ENCODE measurements at regions not wholly inside any gene's neighbourhood (a gene's known extent, or its start where the extent isn't known, plus 50 kb on each side); places are given as distances from the start of the nearest gene placed in this dataset.

- TF ChIP-seq, protein P1, sequence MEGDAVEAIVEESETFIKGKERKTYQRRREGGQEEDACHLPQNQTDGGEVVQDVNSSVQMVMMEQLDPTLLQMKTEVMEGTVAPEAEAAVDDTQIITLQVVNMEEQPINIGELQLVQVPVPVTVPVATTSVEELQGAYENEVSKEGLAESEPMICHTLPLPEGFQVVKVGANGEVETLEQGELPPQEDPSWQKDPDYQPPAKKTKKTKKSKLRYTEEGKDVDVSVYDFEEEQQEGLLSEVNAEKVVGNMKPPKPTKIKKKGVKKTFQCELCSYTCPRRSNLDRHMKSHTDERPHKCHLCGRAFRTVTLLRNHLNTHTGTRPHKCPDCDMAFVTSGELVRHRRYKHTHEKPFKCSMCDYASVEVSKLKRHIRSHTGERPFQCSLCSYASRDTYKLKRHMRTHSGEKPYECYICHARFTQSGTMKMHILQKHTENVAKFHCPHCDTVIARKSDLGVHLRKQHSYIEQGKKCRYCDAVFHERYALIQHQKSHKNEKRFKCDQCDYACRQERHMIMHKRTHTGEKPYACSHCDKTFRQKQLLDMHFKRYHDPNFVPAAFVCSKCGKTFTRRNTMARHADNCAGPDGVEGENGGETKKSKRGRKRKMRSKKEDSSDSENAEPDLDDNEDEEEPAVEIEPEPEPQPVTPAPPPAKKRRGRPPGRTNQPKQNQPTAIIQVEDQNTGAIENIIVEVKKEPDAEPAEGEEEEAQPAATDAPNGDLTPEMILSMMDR (IDR thresholded peaks at IDR 0.05; ENCODE audit: control insufficient read depth, insufficient read depth, low read depth, low read length, missing control alignments), result no peak
- DNase-seq (ENCODE audit: low read depth), result no peak
- H3K4me3 ChIP-seq (ENCODE audit: control insufficient read depth, low read depth, low read length), result peak overlapping the region; percentile 14
Observed at GRCh38 chr12:112559784-112560183, 141.0 kb downstream of the PTPN11 start.

GRCh38 chr12:112564160-112564784, 145.5 kb downstream of the PTPN11 start:
- DNase-seq (ENCODE audit: low read depth), result no peak
- TF ChIP-seq, protein P1 (IDR thresholded peaks at IDR 0.05; ENCODE audit: control insufficient read depth, insufficient read depth, low read depth, low read length, missing control alignments), result no peak
- H3K4me3 ChIP-seq (ENCODE audit: control insufficient read depth, low read depth, low read length), result no peak overlapping the region

GRCh38 chr12:112568641-112569040, 149.9 kb downstream of the PTPN11 start:
- DNase-seq (ENCODE audit: low read depth), result no peak
- no peak overlapping the region for H3K4me3 ChIP-seq (ENCODE audit: control insufficient read depth, low read depth, low read length)
- TF ChIP-seq, protein P1 (IDR thresholded peaks at IDR 0.05; ENCODE audit: control insufficient read depth, insufficient read depth, low read depth, low read length, missing control alignments), result no peak

DNA sequence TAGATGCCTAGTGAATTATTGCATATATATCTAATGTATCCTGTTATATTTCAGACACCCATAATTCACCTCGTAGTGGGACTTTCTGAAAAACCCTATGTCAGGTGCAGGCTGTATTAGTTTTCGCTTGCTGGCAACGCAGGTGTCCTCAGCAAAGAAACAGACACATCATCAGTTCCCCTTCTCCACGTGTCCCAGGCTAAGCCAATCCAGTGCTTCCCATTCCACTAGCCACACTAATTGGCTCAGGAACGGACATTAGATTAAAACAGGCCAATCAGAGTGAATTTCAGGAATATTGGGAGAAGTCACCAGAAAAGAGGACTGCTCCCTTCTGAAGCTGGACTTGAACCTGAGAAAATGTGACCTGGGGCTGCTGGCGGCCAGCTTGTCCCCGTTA, 151.3 kb downstream of the PTPN11 start:
- no peak for DNase-seq (ENCODE audit: low read depth)

GRCh38 chr12:112573141-112573540, 154.4 kb downstream of the PTPN11 start:
- TF ChIP-seq, protein P1 (IDR thresholded peaks at IDR 0.05; ENCODE audit: control insufficient read depth, insufficient read depth, low read depth, low read length, missing control alignments), result no peak
- H3K4me3 ChIP-seq (ENCODE audit: control insufficient read depth, low read depth, low read length), result no peak overlapping the region
- DNase-seq (ENCODE audit: low read depth), result no peak

More for the DNA sequence above, 151.3 kb downstream of the PTPN11 start:
- no peak overlapping the region for H3K4me3 ChIP-seq (ENCODE audit: control insufficient read depth, low read depth, low read length)
- TF ChIP-seq, protein P1 (IDR thresholded peaks at IDR 0.05; ENCODE audit: control insufficient read depth, insufficient read depth, low read depth, low read length, missing control alignments), result no peak

DNA sequence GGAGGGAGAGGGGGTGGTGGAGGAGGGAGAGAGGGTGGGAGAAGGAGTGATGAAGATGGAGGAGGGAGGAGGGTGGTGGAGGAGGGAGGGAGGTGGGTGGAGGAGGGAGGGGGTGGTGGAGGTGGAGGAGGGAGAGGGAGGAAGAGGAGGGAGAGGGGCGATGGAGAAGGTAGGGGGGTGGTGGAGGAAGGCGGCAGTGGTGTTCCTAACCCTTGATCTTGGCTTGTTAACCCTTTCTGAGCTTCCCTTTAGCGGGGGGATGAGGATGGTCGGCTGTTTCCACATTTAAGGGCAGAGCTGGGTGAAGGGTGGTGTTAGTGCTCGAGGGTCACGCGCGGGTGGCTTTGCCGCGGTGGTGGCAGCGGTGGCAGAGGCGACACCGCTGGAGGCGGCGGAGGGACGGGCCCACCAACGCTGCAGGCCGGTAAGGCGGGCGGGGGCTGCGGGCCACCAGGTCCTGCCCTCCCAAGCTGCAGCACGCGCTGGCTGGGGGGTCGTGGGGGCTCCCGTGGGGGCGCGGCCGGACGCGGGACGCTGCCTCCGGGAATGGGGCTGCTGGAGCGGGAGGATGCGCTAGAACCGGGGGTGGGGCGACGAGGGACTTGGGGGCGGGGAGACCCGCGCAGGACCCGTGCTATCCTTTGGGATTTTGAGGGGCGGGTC, 156.3 kb downstream of the PTPN11 start:
- H3K4me3 ChIP-seq (ENCODE audit: control insufficient read depth, low read depth, low read length), result no peak overlapping the region
- no peak for DNase-seq (ENCODE audit: low read depth)
- TF ChIP-seq, protein P1 (IDR thresholded peaks at IDR 0.05; ENCODE audit: control insufficient read depth, insufficient read depth, low read depth, low read length, missing control alignments), result no peak
